NCI-H748 (cell line): ENCODE measurements at regions not wholly inside any gene's neighbourhood (a gene's known extent, or its start where the extent isn't known, plus 50 kb on each side); places are given as distances from the start of the nearest gene placed in this dataset.
"Not testable (repeated sequence)": the region's sequence is repeated elsewhere in the genome, so short reads cannot be mapped to it uniquely, and the experiment has no call there.

Source experiments
- DNase-seq: peaks from one replicate; lab custom pipeline; 2025; ENCODE audit not compliant: unreplicated experiment; lab: John Stamatoyannopoulos, UW

DNA sequence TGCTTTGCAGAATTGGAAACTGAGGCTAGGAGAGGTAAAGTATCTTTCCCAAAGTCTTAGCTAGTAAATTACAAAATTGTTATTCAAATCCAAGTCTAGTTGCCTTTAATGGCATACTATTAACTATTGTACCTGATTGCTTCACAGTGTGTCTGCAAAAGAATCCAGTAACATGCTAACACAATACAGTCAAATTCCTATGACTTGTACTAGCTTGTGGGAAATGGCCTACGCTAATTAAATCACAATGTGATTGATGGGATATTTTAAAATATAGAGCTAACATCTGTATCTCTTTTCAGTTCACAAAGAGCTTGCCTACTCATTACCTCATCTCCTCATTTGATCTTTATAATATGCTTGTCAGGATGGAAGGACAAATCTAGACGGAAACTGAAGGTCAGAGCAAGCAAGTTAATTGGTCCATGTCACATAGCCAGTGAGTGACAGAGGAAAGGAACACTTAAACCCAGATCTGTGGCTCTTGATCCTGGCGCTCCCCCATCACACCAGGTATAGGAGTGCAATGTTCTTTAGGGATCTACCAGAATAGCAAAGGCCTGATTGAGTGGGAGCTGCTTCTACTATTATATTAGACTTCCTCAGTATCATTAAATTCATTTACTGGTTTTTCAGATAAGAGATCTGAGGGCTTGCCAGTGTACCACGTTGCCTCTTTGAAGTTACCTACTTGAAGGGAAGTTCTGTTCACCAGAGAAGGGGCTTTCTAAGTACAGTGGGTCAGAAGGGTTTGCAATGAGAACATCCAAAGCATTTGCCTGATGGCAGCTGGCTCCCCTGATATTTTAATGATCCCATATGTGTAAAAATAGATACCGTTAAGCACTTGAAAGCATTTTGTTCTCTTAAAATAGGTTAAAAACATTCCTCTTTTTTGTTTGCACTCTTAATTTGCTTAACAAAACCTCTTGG is 213.6 kb upstream of the SESN3 start:
- DNase-seq = no peak

DNA sequence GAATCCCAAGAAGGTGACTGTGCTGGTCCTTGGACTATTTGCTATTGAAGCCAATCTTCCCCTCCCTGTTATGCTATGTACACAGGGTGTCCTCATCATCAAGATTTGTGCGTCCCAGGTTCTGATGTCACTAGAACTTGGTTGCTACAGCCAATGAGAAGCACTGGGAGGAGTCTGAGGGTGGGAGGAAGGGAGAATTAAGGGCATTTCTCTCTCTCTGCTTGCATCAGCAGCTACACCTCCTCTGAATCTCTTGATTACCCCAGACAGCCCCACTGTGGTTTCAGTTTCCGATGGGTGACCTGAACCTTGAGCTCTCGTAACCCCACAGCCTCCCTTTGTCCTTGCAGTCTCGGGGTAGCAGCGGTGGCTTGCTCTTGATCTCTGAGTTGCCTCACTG is 212.4 kb upstream of the SESN3 start:
- no peak for DNase-seq

DNA sequence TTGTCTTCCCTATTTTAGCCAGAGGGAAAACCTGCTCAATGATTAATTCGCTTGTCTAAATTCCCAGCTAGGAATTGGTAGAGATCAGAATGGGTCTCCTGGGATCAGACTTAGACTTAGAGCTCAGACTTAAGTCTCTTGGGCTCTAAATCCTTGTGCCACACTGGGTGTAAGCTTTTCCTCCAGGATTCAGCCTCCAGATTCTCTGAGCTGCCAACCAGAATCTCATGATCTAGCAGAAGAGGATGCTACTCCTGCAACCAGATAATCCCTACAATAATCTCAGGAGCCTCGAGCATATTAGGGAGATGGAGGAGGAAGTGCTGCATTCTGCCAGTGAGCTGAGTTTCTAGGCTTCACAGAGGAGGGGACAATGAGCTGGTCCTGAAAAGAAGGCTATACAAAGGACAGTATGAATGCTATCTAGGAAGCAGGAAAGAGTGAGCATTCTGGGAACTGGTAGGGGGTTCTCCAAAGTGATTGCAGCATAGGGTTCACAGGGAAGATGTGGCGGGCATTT is 211.6 kb upstream of the SESN3 start:
- DNase-seq = no peak

DNA sequence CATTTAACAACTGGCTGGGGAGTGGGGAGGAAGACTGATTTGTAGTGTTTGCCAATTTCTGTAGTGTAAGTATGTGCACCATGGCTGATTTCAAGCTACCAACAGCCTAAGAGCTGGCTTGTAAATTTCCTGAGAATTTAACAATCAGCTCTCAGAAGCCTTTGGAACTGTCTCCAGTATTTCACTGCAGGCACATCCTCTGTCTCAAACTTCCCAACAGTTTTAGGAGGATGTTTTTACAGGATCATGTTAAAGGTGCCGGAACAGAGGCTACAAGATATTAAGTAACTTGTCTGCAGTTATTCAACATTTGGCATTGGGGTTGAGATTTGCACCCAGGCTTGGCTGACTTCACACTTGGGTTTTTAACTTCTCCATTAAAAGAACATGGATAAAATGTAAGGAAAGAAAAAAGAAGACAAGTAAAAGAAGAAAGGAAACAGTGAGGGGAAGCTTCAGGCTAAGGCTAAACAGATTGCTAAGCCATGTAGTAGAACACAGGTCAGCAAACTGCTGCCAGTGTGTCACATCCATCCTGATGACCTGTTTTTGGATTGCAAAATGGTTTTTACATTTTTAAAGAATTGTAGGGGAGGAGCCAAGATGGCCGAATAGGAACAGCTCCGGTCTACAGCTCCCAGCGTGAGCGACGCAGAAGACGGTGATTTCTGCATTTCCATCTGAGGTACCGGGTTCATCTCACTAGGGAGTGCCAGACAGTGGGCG is 204.8 kb upstream of the SESN3 start:
- peak; percentile 28 for DNase-seq

DNA sequence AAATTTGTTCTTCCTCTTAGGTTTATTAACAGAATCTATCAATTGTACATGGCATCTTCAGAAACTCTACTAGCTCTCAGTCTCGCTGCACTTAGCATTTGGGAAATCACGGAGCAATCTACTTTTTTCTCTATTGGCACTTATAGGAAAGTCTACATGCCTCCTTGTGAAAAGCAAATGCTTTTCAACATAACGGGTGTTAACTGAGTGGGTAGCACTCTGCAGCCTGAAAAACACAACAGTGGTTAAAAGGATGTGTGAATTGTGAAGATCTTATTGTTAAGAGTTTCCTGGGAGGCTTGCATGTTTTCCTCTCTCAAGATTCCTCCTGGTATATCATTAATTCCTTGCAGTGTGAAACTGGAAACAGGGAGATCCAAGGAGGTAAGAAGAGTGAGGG is 204.2 kb upstream of the SESN3 start:
- DNase-seq = no peak

DNA sequence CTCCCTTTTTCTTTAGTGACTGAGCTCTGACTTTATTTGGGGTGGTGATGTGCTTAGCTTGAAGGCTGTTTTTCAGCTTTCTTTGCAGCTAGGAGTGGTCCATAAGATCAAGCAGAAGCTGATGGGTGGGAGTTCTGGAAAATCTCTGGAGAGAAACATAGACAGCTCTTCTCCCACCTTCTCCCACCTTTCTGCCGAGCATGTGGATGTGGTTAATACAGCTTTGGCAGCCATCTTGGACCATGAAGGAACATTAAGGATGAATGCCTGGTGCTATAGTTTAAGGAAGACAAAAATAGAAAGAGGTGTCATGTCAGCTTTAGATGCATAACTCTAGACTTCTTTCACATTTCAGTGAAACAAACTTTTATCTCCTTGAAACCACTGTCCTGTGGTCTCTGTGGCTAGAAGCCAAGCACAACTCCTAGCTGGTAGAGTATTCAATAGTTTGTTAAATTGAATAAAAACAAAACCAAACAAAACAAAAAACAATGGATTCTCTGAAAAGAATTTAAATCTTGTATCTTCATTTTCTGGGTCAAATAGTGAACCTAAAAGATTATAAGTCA is 203.6 kb upstream of the SESN3 start:
- no peak for DNase-seq

DNA sequence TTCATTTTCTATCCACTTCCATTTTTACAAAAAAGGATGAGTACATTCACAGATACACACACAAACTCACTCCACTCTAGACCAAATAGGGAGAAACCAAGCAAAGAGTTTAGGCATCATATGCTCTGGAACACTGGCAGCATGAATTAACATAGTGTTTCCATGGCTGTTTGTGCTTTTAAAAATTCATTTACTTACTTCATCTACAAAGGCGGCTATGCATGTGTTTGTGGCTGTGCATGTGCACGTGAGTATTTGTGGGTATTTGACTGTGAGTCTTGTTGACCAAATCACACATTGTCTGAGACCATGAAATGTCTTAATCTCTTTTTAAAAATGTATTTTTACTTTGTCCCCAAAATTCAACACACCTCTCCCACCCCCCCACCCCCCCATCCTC is 203.0 kb upstream of the SESN3 start:
- no peak for DNase-seq

DNA sequence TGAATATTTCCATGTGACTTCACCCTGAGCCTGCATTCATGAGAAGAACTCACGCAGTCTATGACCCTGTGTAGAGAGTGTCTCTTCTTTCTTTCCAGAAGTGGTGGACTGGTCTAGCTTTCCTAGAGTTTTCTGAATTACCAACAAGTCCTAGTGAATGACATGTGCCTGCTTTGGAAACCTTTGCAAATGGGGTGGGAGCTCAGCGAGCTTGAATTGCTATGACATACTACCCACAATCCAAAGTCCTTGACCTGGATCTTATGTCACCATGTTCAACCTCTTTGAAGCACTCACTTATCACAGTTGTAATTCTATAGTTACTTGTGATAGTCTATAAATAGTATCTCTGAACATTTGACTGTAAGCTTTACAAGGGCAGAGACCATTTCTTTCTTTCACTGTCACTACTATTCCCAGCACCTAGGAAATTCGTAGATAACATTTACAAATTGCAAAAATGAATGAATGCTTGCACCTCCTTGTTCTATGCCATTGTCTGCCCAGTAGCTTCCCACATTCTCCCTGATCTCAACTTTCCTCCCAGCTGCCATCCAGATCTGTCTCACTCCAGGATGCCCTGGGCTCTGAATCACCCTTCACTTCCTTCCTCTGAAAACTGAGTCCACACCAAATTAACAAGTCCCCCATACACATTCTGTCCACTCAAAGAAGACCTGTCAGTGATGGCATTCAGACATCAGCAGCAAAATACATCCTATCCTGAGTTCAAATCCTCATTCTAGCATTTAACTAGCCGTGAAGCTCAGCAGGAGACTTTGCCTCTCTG is 201.9 kb upstream of the SESN3 start:
- DNase-seq = no peak

DNA sequence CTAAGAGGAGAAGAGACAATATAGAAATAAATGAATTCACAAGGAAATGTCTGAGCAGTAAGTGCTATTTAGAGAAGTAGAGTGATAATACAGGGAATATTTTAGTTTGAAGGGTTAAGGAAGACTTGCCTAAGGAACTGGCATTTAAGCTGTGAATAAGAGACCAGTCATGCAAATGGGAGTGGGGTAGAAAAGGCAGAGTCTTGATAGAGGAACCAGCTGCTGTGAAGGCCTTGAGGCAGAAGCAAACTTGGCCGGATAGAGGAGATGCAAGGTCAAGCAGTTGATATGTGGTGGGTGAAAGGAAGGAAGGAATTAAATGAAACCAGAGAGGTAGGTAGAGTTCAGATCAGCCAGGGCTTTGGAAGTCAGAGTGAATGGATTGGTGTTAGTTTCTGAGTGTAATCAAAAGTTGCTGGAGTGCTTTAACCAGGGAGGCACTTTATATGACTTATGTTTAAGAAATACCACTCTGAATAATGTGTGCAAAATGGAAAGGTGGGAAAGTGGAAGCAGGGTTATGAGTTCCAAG is 198.4 kb upstream of the SESN3 start:
- DNase-seq = no peak

DNA sequence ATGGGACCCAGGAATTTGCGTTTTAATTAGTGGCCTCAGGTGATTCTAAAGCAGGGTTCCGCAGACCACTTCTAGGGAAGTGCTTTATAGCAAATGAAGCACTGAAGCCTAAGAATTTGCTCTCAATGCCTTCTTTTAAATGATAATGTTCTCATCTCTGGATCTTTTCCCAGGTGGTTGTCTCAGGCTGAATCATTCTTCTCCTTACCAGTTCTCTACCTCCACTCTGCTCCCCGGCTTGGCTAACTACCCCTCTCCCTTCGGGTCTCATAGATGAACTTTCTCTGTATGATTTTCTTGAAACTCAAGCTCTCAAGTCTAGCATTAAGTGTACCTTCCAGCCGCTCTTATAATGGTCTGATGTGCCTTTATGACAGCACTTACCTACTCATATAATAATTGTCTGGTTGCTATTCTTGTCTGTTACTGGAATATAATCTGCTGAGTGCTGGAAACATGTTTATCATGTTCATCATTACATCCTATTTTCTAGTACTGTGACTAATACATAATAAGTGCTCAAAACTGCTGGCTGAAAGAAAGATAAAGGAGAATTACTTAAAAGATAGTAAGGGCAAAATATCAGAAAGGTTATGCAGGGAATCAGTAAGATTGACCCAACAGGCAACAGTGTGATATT is 195.9 kb upstream of the SESN3 start:
- no peak for DNase-seq

DNA sequence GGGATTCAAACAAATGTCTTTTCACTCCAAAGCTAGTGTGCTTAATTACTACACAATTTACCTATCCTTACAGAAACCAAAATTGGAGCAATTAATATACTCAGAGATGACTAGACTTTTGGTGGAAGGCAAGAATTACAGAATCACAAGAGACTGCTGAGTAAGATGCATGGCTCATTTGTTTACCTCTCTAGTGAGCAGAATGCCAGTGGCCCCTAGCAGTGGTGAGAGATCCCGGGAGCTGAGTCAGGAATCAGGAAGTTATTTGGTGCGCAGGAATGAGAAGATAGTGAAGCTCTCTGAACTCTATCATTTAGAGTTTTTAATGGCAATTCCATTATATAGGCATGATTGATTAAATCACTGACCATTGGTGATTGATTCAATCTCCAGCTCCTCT is 188.9 kb upstream of the SESN3 start:
- DNase-seq = no peak

DNA sequence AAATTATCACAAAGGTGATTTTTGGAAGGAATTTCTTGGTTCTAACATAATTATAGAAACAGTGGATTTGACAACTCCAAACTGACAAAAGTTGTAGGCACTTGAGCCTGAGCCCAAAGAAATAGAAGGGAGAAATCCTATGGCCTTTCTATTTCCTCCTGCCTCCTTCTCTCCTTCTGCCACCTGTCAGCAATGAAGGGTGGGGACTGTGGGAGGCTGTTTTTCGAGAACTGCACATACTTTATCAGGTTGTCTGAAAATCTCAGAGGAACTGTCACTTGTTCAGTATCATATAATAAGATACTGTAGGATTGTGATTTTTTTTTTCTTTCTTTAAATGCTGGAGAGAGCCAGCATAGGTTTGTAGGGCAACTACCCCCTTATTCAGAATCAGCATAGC is 187.9 kb upstream of the SESN3 start:
- no peak for DNase-seq

DNA sequence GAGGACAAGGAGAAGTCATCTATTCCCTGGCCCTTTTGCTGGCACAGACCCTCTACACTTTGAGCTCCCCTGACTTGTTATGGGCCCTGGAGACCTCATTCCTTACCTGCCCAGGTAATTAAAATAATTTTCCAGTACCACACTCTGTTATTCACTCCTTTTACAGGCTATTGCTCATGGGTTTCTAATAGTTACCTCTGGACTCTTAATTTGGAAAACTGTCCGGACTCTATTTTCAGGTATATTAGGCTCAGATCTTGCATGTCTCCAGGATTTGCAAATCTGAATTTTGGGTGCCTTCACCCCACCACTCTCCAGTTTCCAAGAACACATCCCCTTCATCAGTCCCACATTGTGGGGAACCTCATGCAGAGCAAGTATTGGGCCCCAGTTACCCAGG is 186.8 kb upstream of the SESN3 start:
- DNase-seq = no peak

DNA sequence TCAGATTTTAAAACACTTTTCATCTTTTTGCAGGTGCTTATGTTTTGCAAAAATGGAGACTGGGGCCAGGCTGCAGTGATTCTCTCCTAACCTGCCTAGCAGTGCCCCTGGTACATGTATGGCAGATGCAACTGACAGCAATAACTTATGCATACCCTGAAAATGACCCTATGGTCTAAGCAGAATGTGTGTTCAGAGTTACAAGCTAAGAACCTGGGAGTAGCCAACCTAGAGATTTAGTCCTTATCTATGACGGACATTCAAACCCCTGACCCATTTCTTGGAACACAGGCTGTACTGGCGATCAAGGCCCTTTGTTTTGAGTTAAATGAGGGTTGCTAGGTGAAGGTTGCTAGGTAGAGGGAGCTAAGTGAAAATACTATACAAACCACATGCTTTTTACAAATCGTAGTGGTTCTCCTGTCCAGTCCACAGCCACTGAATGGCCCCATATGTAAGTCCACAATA is 184.9 kb upstream of the SESN3 start:
- no peak for DNase-seq

DNA sequence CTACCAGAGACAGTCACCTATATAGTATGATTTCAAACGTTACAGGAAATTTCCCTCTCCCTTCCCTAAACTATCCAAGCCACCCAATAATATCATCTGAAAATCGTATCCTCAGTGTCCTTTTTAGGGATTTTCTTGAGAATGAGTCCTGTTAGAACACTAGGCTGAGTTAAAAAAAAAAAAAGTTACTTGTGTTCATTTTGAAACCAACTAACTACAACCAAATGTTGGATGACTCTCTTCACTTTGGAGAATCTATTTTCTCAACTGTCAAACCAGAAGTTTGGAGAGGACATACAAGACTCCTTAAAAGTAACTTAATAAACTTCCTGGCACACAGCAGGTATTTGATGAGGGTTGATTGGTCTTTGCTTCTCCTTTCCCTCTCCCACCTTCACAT is 183.2 kb upstream of the SESN3 start:
- no peak for DNase-seq

DNA sequence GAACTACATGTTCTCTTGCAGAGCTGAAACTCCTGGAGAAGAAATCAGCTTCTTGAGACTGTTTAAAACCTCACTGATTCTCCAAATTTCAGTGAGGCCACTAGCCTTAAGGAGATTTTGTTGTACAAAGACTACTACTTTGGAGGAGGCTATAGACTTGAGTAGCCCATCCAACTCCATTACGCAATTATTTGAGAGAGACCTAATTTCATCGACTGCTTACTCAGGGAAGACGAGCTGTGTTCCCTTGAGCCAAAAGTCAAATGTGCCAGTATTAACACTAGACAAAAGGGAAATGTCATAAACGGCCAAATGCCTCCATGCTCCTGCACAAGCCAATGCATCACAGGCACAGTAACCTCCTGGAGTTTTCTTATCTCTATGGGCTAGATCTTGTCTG is 182.8 kb upstream of the SESN3 start:
- no peak for DNase-seq

DNA sequence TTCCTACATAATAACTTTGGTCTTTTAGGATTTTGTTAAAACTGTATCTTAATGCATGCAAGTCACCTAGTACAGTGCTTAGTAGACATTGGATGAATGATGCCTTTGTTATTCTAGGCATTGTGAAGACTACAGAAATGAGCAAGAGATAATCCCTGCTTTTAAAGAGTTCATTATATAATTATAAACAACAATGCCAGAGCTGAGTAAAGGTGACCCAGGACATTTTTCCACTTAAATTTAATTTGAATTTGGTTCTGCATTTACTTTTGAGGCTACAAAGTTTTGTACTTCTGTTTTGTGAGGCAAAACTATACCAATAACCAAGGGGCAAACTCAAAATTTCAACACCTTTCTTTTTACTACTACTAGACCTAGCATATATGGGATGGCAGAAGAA is 182.0 kb upstream of the SESN3 start:
- no peak for DNase-seq

DNA sequence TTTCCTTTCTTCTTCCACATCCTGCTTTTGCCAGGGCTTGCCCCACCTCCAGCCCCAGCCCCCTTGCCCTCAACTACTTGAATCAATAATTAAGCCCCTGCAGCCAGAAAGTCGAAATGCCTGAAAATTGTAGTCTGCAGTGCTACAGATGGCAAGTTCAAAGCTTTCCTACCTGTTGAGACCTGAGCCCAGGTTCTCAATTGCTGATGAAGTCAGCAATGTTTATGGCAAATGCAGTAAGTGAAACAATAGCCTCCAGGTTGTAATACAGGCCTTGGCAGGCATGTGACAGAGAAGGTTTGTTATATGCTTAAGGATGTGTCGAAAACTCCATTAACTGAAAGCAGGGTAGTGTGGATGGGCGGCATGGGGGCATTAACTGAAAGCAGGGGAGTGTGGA is 181.1 kb upstream of the SESN3 start:
- DNase-seq = no peak

DNA sequence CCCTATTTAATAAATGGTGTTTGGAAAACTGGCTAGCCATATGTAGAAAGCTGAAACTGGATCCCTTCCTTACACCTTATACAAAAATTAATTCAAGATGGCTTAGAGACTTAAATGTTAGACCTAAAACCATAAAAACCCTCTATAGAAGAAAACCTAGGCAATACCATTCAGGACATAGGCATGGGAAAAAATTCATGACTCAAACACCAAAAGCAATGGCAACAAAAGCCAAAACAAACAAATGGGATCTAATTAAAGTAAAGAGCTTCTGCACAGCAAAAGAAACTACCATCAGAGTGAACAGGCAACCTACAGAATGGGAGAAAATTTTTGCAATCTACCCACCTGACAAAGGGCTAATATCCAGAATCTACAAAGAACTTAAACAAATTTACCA is 179.7 kb upstream of the SESN3 start:
- DNase-seq = not testable (repeated sequence)

DNA sequence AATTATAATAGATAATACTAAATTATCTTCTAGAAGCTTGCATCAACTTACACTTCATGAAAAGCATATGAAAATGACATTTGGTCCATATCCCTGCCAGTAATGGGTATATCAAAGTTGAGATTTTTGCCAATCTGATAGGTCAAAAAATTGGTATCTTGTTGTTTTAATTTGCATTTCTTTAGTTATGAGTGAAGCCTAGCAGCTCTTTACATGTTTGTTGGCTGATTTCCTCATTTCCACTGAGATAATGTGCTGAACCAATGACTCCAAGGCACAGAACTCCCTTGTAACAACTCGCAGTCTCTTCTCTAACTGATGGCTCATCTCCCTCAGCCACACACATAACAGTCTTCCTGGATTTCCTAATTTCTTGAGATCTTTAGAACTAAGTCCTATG is 175.3 kb upstream of the SESN3 start:
- DNase-seq = no peak
